ENCODE measurements at regions not wholly inside any gene's neighbourhood (a gene's known extent, or its start where the extent isn't known, plus 50 kb on each side); places are given as distances from the start of the nearest gene placed in this dataset.
"Not testable (repeated sequence)": the region's sequence is repeated elsewhere in the genome, so short reads cannot be mapped to it uniquely, and the experiment has no call there.

GRCh38 chr6:137802408-137803182 lies 64.5 kb upstream of the TNFAIP3 start:
- DNase-seq (ENCODE audit: low read depth in 2 of 2): no peak

- DNase-seq (ENCODE audit: low read depth in 2 of 2): no peak
These were observed 62.4 kb upstream of the TNFAIP3 start for GRCh38 chr6:137804637-137805036.

- no peak for DNase-seq (ENCODE audit: low read depth in 2 of 2)
These were observed 61.4 kb upstream of the TNFAIP3 start for GRCh38 chr6:137805622-137806021.

- DNase-seq (ENCODE audit: low read depth in 2 of 2): no peak
These were observed 60.0 kb upstream of the TNFAIP3 start for GRCh38 chr6:137806914-137807682.

- DNase-seq (ENCODE audit: low read depth in 2 of 2): no peak
These were observed 58.9 kb upstream of the TNFAIP3 start for GRCh38 chr6:137808191-137808590.

GRCh38 chr6:137808836-137809315 lies 58.2 kb upstream of the TNFAIP3 start:
- DNase-seq (ENCODE audit: low read depth in 2 of 2): no peak

- not testable (repeated sequence) for DNase-seq (ENCODE audit: low read depth in 2 of 2)
These were observed 57.0 kb upstream of the TNFAIP3 start for GRCh38 chr6:137809895-137810553.

- DNase-seq (ENCODE audit: low read depth in 2 of 2): no peak
These were observed 56.4 kb upstream of the TNFAIP3 start for GRCh38 chr6:137810554-137811120.

- peak; percentile 48 to 56 for DNase-seq (ENCODE audit: low read depth in 2 of 2)
These were observed 55.7 kb upstream of the TNFAIP3 start for GRCh38 chr6:137811121-137811915.

GRCh38 chr6:137811916-137812553 lies 55.0 kb upstream of the TNFAIP3 start:
- no peak for DNase-seq (ENCODE audit: low read depth in 2 of 2)

GRCh38 chr6:137813308-137813970 lies 53.6 kb upstream of the TNFAIP3 start:
- no peak for DNase-seq (ENCODE audit: low read depth in 2 of 2)

GRCh38 chr6:137814030-137814429 lies 53.0 kb upstream of the TNFAIP3 start:
- not testable (repeated sequence) for DNase-seq (ENCODE audit: low read depth in 2 of 2)

- no peak for DNase-seq (ENCODE audit: low read depth in 2 of 2)
These were observed 51.4 kb upstream of the TNFAIP3 start for GRCh38 chr6:137815692-137816091.

GRCh38 chr6:137816133-137816579 lies 50.9 kb upstream of the TNFAIP3 start:
- DNase-seq (ENCODE audit: low read depth in 2 of 2): no peak

GRCh38 chr6:137816688-137817618 lies 50.1 kb upstream of the TNFAIP3 start:
- no peak for DNase-seq (ENCODE audit: low read depth in 2 of 2)
